ENCODE measurements at regions not wholly inside any gene's neighbourhood (a gene's known extent, or its start where the extent isn't known, plus 50 kb on each side); places are given as distances from the start of the nearest gene placed in this dataset.

DNA sequence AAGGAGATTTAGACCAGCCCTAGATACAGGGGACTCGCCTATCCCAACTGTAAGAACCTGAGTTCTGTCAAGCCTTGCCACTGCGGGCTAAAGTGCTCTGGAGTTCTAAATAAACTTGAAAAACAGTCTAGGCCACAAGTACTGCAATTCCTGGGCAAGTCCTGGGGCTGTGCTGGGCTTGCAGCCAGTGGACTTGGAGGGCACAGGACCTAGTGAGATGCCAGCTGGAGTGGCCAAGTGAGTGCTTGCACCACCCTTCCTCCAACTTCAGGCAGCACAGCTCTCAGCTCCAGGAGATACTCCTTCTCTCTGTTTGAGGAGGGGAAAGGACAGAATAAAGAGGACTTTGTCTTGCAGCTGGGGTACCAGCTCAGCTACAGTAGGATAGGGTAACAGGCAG lies 307.6 kb upstream of the FBXO33 start:
- TF ChIP-seq MXI1 (conservative IDR thresholded peaks at IDR 0.05; ENCODE audit: poor library complexity, severe bottlenecking) (no peak), TAF1 (IDR thresholded peaks at IDR 0.05; ENCODE audit: low read depth) (no peak), POLR2AphosphoS5 (IDR thresholded peaks at IDR 0.05) (no peak)
- TF ChIP-seq, protein P1, sequence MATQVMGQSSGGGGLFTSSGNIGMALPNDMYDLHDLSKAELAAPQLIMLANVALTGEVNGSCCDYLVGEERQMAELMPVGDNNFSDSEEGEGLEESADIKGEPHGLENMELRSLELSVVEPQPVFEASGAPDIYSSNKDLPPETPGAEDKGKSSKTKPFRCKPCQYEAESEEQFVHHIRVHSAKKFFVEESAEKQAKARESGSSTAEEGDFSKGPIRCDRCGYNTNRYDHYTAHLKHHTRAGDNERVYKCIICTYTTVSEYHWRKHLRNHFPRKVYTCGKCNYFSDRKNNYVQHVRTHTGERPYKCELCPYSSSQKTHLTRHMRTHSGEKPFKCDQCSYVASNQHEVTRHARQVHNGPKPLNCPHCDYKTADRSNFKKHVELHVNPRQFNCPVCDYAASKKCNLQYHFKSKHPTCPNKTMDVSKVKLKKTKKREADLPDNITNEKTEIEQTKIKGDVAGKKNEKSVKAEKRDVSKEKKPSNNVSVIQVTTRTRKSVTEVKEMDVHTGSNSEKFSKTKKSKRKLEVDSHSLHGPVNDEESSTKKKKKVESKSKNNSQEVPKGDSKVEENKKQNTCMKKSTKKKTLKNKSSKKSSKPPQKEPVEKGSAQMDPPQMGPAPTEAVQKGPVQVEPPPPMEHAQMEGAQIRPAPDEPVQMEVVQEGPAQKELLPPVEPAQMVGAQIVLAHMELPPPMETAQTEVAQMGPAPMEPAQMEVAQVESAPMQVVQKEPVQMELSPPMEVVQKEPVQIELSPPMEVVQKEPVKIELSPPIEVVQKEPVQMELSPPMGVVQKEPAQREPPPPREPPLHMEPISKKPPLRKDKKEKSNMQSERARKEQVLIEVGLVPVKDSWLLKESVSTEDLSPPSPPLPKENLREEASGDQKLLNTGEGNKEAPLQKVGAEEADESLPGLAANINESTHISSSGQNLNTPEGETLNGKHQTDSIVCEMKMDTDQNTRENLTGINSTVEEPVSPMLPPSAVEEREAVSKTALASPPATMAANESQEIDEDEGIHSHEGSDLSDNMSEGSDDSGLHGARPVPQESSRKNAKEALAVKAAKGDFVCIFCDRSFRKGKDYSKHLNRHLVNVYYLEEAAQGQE (IDR thresholded peaks at IDR 0.05; ENCODE audit: borderline replicate concordance) = no peak
- TF ChIP-seq, protein P2, sequence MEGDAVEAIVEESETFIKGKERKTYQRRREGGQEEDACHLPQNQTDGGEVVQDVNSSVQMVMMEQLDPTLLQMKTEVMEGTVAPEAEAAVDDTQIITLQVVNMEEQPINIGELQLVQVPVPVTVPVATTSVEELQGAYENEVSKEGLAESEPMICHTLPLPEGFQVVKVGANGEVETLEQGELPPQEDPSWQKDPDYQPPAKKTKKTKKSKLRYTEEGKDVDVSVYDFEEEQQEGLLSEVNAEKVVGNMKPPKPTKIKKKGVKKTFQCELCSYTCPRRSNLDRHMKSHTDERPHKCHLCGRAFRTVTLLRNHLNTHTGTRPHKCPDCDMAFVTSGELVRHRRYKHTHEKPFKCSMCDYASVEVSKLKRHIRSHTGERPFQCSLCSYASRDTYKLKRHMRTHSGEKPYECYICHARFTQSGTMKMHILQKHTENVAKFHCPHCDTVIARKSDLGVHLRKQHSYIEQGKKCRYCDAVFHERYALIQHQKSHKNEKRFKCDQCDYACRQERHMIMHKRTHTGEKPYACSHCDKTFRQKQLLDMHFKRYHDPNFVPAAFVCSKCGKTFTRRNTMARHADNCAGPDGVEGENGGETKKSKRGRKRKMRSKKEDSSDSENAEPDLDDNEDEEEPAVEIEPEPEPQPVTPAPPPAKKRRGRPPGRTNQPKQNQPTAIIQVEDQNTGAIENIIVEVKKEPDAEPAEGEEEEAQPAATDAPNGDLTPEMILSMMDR (IDR thresholded peaks at IDR 0.05; ENCODE audit: poor library complexity, severe bottlenecking) = no peak

All from neural cell (in vitro differentiated cells).